Hepatic stellate cell (primary cell): ENCODE measurements at regions not wholly inside any gene's neighbourhood (a gene's known extent, or its start where the extent isn't known, plus 50 kb on each side); places are given as distances from the start of the nearest gene placed in this dataset.
"Not testable (repeated sequence)": the region's sequence is repeated elsewhere in the genome, so short reads cannot be mapped to it uniquely, and the experiment has no call there.

Experiments
- DNase-seq: peaks from one replicate; pipeline ENCODE4 v3.0.0; 2011; ENCODE audit warnings: low spot score

DNA sequence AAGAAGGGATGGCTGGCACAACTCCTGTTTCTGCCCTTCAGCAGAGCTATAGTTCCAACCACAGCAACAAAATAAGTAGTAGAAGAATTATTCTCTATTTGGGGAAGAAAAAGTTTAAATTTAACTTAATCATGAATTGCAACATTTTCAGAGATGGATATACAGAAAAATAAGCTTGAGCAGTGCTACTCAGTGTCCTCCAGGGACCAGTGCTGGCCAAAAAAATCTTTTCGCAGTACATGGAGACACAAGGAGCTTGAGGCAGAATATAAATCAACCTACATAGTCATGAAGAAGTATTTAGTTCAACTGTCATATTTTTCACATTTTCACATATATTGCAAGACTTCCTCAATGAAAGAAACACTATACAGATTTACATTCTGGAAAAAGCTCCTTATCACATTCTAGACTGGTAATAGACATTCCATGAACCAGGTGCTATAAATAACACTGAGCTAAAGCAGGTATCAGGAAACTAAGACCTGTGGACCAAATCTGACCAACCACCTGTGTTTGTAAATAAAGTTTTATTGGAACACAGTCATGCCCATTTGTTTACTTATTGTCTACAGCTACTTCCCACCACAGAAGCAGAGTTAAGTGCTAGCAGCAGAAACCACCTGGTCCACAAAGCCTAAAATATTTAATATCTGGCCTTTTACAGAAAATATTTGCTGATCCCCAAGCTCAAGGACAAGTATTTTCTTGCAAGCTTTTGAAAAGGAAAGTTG, 101.9 kb downstream of the RGS21 start:
- DNase-seq = no peak

DNA sequence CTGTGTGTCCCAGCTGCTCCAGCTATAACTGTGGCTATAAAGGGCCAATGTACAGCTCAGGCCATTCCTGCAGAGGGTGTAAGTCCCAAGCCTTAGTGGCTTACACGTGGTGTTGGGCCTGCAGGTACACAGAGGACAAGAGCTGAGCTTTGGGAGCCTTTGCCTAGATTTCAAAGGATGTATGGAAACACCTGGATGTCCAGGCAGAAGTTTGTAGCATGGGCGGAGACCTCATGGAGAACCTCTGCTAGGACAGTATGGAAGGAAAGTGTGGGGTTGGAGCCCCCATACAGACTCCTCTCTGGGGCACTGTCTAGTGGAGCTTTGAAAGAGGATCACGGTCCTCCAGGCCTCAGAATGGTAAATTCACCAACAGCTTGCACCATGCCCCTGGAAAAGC, 113.9 kb downstream of the RGS21 start:
- no peak for DNase-seq

- no peak for DNase-seq
These were observed 118.9 kb downstream of the RGS21 start for GRCh38 chr1:192435704-192436103.

- no peak for DNase-seq
These were observed 119.8 kb downstream of the RGS21 start for GRCh38 chr1:192436441-192437078.

GRCh38 chr1:192438737-192439136, 121.9 kb downstream of the RGS21 start:
- no peak for DNase-seq

DNA sequence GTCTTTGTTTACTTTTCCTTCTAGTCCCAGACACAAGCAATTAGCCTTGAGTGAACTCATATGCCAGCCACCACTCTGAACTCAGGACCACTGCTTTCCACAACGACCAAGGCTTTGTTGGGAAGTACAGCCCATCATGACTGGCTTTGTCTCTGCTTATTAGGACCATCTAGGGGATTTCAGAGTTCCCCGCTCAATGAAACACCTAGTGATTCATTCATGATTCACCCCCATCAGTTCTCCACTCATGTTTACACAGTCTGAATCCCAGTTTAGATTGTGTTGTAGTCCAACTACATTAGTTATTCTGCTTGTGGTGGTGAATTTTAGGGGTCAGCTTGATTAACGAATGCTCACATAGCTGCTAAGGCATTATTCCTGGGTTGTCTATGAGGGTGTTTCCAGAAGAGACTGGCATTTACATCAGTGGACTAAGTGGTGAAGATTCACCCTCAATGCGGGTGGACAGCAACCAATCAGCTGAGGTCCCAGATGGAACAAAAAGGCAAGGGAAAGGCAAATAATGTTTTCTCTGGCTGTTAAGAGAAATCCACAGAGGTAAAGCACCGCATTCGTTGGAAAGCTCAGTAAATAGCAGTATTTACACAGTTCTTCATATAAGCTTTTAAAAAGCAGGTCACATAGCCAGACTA, 122.7 kb downstream of the RGS21 start:
- DNase-seq = no peak

- DNase-seq = no peak
These were observed 124.7 kb downstream of the RGS21 start for GRCh38 chr1:192441492-192441891.

DNA sequence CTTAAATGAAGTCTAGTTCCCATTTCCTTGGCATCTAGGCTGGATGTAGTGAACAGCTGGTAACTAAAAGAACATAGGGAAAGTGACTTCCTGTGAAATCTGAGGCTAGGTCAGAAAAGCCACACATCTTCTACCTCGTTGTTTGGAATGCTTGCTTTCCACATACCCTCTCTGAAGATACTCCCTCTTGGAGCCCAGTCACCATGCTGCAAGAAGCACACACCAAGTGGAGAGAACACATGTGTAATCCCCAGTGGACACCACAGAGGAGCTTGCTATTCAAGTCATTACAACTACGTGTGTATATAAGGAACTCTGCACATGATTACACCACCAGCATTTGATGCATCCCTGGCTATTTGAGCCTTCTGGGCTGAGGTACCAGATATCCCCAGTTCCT, 125.9 kb downstream of the RGS21 start:
- no peak for DNase-seq

DNA sequence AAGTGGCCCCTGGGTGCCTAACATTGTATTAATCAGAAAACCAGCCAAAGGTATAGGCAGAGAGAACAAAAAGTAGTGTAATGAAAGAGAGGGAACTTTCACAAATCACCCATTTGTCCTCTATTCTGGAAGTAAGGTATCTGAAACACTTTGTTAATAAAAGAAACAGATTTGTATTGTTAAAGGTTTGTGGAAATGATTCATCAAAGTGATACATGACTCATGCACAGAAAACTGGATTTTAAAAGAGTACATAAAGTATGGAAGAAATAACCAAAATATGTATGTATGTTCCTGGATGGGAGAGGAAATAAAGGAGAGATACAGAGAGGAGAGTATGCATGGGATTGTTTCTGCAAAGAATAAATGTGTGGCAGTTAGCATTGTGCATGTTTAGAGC, 126.8 kb downstream of the RGS21 start:
- DNase-seq = no peak

GRCh38 chr1:192445241-192445640, 128.4 kb downstream of the RGS21 start:
- DNase-seq = no peak

DNA sequence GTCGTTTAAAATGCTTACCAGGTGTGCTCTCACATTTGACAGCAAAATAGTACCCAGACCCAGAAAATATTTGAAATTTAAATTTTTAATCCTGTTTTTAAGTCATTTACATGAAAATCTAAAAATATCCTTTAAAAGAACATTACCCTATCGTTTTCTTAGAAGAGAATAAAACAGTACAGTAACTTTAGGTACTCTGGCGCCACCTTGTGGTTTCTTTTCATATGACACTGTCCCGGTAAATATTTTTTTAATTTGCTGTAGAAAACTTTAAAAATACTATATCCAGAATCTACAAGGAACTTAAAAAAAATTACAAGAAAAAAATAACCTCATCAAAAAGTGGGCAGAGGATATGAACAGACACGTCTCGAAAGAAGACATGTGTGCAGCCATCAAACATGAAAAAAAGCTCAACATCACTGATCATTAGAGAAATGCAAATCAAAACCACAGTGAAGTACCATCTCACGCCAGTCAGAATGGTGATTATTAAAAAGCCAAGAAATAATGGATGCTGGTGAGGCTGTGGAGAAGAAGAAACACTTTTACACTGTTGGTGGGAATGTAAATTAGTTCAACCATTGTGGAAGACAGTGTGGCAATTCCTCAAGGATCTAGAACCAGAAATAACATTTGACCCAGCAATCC, 129.2 kb downstream of the RGS21 start:
- DNase-seq = no peak

DNA sequence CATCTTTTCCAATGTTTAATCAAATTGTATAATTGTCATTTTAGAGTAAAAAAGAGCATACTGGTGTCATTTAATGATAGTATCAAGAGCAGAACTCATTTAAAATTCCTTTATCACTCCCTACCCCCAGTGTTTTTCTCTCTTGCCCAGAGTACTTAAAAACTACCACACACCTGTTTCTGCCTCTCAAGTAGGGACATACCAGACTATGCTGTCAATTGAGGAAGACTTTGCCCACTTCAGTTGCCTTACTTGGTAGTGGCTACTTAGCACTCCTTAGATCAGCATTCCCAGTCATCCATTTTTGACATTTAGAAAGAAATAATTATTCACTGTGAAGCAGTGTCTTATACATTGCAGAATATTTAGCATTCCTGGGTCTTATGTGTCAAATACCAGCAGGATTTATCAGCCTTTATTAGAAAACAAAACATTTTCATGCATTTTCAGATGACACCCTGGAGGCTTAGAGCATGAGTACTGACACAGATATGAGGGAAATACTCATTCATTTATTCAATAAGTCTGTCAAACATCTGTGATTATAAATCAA, 127.5 kb upstream of the RGS1 start:
- DNase-seq = no peak

- no peak for DNase-seq
These were observed 122.1 kb upstream of the RGS1 start for GRCh38 chr1:192453360-192453992.

GRCh38 chr1:192459467-192459866, 116.1 kb upstream of the RGS1 start:
- no peak for DNase-seq

- DNase-seq = no peak
These were observed 113.9 kb upstream of the RGS1 start for GRCh38 chr1:192461684-192462083.

GRCh38 chr1:192462616-192463015, 113.0 kb upstream of the RGS1 start:
- no peak for DNase-seq

DNA sequence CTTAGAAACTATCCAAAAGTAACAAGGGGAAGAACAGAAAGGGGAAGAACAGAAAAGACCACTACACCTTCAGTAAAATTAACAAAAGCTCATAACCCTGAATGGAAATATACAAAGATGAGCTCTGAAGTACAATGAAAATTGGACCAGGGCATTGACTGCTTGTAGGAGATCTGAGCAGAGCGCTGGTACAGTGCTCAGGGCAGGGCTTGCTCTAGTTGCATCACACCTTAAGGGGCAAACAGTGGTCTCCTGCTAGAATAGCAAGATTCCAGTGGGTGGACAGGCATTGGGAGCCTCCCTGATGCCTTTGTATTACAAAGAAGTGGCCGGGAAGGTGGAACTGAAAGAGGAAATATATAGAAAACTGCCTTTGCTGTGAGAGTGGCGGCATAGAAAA, 111.9 kb upstream of the RGS1 start:
- DNase-seq = no peak

DNA sequence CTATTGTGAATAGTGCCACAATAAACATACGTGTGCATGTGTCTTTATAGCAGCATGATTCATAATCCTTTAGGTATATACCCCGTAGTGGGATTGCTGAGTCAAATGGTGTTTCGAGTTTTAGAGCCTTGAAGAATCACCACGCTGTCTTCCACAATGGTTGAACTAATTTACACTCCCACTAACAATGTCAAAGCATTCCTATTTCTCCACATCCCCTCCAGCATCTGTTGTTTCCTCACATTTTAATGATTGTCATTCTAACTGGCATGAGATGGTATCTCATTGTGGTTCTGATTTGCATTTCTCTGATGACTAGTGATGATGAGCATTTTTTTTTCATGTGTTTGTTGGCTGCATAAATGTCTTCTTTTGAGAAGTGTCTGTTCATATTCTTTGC, 110.4 kb upstream of the RGS1 start:
- not testable (repeated sequence) for DNase-seq

DNA sequence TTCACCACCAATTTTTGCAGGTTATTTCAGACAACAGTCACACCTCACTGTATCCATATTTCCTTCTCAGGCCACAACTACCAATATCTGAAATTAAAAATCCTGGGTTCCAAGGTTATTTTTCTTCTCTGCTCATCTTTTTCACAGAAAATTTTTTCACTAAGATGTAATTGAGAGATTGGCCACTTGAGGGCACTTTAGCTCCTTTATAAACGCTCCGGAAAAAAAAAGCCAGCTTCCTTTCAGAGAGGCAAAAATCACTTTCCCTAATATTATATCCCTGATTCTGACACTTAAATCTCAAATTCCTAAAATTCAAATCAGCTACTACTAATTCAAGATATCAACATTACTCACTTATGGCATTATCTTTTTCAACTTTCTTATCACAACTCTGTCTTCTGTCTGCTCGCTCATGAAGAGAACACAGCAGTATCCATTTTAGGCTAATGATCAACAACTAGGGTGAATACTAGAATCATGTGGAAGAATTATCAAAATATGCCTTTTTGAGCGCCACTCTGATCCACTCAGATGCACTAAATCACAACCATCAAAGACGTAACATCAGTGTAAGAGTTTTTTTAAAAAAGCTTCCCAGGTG, 101.4 kb upstream of the RGS1 start:
- DNase-seq = no peak

DNA sequence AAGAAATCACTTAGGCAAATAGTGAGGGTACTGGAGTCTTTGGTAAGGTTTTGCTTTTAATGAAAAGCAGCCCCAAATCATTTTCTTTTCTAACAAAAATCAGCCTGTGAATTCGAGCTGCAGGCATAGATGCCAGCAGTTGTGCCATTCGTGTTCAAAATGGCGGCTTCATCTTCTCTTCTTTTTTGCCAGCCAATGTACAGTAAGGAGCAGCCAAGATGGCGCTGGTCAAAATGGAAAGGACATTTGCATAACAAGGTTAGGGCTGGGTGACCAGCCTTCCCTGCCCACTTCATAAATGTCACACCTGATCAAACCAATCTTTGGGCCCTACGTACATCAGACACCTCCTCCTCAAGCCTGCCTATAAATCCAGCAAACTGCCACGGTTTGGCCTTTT, 100.2 kb upstream of the RGS1 start:
- DNase-seq = no peak

DNA sequence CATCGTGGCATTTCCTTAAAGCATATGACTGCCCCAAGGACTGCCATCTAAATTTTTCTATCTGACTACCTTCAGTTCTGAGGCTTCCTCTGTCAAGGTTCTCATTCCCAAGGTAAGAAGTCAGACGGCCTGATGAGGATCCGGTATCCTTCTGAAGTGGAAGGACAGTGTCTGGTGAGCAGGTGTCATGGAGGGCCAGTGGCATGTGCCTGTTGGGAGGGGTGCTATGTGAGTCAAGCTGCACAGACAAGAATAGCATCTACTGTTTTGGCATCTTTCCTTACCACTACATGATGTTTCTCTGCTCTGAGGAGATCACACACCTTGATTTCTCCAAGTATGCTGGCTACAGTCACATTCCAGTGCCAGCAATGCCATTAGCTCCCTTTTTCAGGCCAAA, 99.6 kb upstream of the RGS1 start:
- no peak for DNase-seq

DNA sequence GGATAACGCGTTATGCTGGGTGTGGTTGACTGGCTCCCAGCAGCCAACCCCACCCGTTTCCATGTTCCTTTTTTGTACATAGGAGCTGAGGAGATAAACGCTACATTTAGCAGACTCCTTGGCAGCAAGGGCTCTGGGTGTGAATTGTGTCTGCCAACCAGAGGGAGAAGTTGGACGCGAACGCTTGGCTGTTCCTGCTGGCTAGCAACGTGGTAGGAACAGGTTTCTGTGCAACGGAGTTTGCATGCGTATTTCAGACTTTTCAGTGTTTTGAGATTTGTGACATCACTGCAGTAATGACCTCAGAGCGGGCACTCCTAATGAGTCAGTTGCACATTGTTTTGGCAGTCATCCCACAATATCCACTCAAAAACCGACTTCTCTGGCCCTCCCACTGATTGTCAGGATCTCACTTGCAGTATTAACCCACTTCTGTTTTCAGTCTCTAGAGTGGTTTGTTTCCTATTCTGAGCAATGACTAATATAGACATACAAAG, 98.7 kb upstream of the RGS1 start:
- no peak for DNase-seq
